ENCODE measurements at regions not wholly inside any gene's neighbourhood (a gene's known extent, or its start where the extent isn't known, plus 50 kb on each side); places are given as distances from the start of the nearest gene placed in this dataset.

DNA sequence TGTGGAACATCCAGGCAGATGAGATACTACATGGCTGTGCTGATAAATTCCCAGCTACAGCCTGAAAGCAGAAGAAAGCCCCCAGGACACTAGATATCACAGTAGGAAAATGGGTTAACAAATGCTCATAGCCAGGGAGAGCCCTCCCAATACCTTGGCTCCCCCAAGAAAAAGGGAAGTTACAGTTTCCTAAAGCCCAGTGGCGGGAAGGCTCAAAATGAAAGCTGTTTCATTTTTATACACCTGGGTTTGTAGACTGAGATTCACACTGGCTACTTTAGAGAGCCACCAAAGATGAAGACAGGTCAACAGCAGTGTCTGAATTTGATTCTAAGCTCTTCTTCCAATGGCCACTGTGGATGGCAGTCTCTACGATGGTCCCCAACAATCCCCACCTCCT lies 55.0 kb upstream of the TOPAZ1 start:
- TF ChIP-seq, protein P1, sequence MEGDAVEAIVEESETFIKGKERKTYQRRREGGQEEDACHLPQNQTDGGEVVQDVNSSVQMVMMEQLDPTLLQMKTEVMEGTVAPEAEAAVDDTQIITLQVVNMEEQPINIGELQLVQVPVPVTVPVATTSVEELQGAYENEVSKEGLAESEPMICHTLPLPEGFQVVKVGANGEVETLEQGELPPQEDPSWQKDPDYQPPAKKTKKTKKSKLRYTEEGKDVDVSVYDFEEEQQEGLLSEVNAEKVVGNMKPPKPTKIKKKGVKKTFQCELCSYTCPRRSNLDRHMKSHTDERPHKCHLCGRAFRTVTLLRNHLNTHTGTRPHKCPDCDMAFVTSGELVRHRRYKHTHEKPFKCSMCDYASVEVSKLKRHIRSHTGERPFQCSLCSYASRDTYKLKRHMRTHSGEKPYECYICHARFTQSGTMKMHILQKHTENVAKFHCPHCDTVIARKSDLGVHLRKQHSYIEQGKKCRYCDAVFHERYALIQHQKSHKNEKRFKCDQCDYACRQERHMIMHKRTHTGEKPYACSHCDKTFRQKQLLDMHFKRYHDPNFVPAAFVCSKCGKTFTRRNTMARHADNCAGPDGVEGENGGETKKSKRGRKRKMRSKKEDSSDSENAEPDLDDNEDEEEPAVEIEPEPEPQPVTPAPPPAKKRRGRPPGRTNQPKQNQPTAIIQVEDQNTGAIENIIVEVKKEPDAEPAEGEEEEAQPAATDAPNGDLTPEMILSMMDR (IDR thresholded peaks at IDR 0.05; ENCODE audit: poor library complexity, severe bottlenecking) = no peak
- no peak for TF ChIP-seq POLR2AphosphoS5 (IDR thresholded peaks at IDR 0.05)
- no peak for TF ChIP-seq EP300 (conservative IDR thresholded peaks at IDR 0.05; ENCODE audit: poor library complexity, severe bottlenecking)
- no peak for TF ChIP-seq EZH2 (IDR thresholded peaks at IDR 0.05; ENCODE audit: borderline replicate concordance, insufficient read depth, low read length, poor library complexity, severe bottlenecking)
- TF ChIP-seq TAF1 (IDR thresholded peaks at IDR 0.05; ENCODE audit: low read depth) = no peak
- no peak for TF ChIP-seq SMC3 (conservative IDR thresholded peaks at IDR 0.05; ENCODE audit: poor library complexity)
- TF ChIP-seq, protein P2, sequence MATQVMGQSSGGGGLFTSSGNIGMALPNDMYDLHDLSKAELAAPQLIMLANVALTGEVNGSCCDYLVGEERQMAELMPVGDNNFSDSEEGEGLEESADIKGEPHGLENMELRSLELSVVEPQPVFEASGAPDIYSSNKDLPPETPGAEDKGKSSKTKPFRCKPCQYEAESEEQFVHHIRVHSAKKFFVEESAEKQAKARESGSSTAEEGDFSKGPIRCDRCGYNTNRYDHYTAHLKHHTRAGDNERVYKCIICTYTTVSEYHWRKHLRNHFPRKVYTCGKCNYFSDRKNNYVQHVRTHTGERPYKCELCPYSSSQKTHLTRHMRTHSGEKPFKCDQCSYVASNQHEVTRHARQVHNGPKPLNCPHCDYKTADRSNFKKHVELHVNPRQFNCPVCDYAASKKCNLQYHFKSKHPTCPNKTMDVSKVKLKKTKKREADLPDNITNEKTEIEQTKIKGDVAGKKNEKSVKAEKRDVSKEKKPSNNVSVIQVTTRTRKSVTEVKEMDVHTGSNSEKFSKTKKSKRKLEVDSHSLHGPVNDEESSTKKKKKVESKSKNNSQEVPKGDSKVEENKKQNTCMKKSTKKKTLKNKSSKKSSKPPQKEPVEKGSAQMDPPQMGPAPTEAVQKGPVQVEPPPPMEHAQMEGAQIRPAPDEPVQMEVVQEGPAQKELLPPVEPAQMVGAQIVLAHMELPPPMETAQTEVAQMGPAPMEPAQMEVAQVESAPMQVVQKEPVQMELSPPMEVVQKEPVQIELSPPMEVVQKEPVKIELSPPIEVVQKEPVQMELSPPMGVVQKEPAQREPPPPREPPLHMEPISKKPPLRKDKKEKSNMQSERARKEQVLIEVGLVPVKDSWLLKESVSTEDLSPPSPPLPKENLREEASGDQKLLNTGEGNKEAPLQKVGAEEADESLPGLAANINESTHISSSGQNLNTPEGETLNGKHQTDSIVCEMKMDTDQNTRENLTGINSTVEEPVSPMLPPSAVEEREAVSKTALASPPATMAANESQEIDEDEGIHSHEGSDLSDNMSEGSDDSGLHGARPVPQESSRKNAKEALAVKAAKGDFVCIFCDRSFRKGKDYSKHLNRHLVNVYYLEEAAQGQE (IDR thresholded peaks at IDR 0.05; ENCODE audit: borderline replicate concordance) = no peak
- no peak for TF ChIP-seq RAD21 (conservative IDR thresholded peaks at IDR 0.05)
- no peak for TF ChIP-seq MXI1 (conservative IDR thresholded peaks at IDR 0.05; ENCODE audit: poor library complexity, severe bottlenecking)

Measured in neural cell (in vitro differentiated cells).